Nephron (organoid): ENCODE measurements at regions not wholly inside any gene's neighbourhood (a gene's known extent, or its start where the extent isn't known, plus 50 kb on each side); places are given as distances from the start of the nearest gene placed in this dataset.

ENCODE experiments used
- H3K27ac Mint-ChIP-seq, 3 experiments: 2 replicates each; pipeline ENCODE4 v1.8.0; 2020; ENCODE audit warnings: mixed read lengths in 3 of 3, mild to moderate bottlenecking in 2 of 3, moderate library complexity in 1 of 3
- H3K27me3 Mint-ChIP-seq: 2 replicates; pipeline ENCODE4 v1.8.0; 2021; ENCODE audit warnings: low read depth, mild to moderate bottlenecking, moderate library complexity, mixed read lengths
- H3K36me3 Mint-ChIP-seq: 2 replicates; pipeline ENCODE4 v1.8.0; 2020; ENCODE audit warnings: low read depth, mixed read lengths
- H3K4me1 Mint-ChIP-seq: 2 replicates; pipeline ENCODE4 v1.8.0; 2020; ENCODE audit warnings: mixed read lengths
- H3K4me3 Mint-ChIP-seq, 3 experiments: 2 replicates each; pipeline ENCODE4 v1.8.0; 2020; ENCODE audit warnings: mild to moderate bottlenecking in 3 of 3, mixed read lengths in 3 of 3, moderate library complexity in 2 of 3
- H3K9me3 Mint-ChIP-seq: 2 replicates; pipeline ENCODE4 v1.8.0; 2020; ENCODE audit warnings: mixed read lengths
- CTCF ChIP-seq, 3 experiments: fragments of 200-600 bp; sonication (generic); IDR thresholded peaks; one replicate each; pipeline ENCODE4 v1.5.0; 2021; ENCODE audit warnings: antibody characterized with exemption in 3 of 3; ENCODE audit not compliant: unreplicated experiment in 3 of 3

GRCh38 chr9:104980039-104980654, 52.2 kb upstream of the ABCA1 start:
- peaks cover 34% of the 10 kb centered on the region for H3K4me1 Mint-ChIP-seq
- H3K36me3 Mint-ChIP-seq: no peaks in the 10 kb centered on the region
- no peaks in the 10 kb centered on the region for H3K27me3 Mint-ChIP-seq
- no peak overlapping the region for H3K27ac Mint-ChIP-seq
- no peak overlapping the region for H3K4me3 Mint-ChIP-seq
- TF ChIP-seq CTCF (IDR thresholded peaks at IDR 0.05; ENCODE audit: unreplicated experiment in 3 of 3): no peak
- H3K9me3 Mint-ChIP-seq: no peaks in the 10 kb centered on the region

- no peak overlapping the region for H3K27ac Mint-ChIP-seq
- no peaks in the 10 kb centered on the region for H3K36me3 Mint-ChIP-seq
- no peak overlapping the region for H3K4me3 Mint-ChIP-seq
- TF ChIP-seq CTCF (IDR thresholded peaks at IDR 0.05; ENCODE audit: unreplicated experiment in 3 of 3): no peak
- H3K4me1 Mint-ChIP-seq: peaks cover 34% of the 10 kb centered on the region
- H3K9me3 Mint-ChIP-seq: no peaks in the 10 kb centered on the region
- H3K27me3 Mint-ChIP-seq: no peaks in the 10 kb centered on the region
Measured at GRCh38 chr9:104981543-104982129, 53.7 kb upstream of the ABCA1 start.

GRCh38 chr9:104982543-104982942, 54.6 kb upstream of the ABCA1 start:
- peaks cover 6% of the 10 kb centered on the region for H3K27me3 Mint-ChIP-seq
- no peak overlapping the region for H3K4me3 Mint-ChIP-seq
- H3K4me1 Mint-ChIP-seq: peaks cover 29% of the 10 kb centered on the region
- no peak for TF ChIP-seq CTCF (IDR thresholded peaks at IDR 0.05; ENCODE audit: unreplicated experiment in 3 of 3)
- H3K9me3 Mint-ChIP-seq: no peaks in the 10 kb centered on the region
- H3K36me3 Mint-ChIP-seq: no peaks in the 10 kb centered on the region
- no peak overlapping the region for H3K27ac Mint-ChIP-seq

GRCh38 chr9:104983491-104983890, 55.5 kb upstream of the ABCA1 start:
- H3K9me3 Mint-ChIP-seq: no peaks in the 10 kb centered on the region
- no peaks in the 10 kb centered on the region for H3K36me3 Mint-ChIP-seq
- H3K4me3 Mint-ChIP-seq: no peak overlapping the region
- TF ChIP-seq CTCF (IDR thresholded peaks at IDR 0.05; ENCODE audit: unreplicated experiment in 3 of 3): no peak
- peak overlapping the region in 1 of 3 experiments; percentile 28 for H3K27ac Mint-ChIP-seq
- peaks cover 6% of the 10 kb centered on the region for H3K27me3 Mint-ChIP-seq
- peaks cover 29% of the 10 kb centered on the region for H3K4me1 Mint-ChIP-seq

GRCh38 chr9:104984121-104984520, 56.2 kb upstream of the ABCA1 start:
- Mint-ChIP-seq H3K4me3 (no peak overlapping the region), H3K9me3 (no peaks in the 10 kb centered on the region), H3K4me1 (peaks cover 29% of the 10 kb centered on the region), H3K27ac (peak overlapping the region in 1 of 3 experiments; percentile 28), H3K36me3 (no peaks in the 10 kb centered on the region), H3K27me3 (peaks cover 7% of the 10 kb centered on the region)
- TF ChIP-seq CTCF (IDR thresholded peaks at IDR 0.05; ENCODE audit: unreplicated experiment in 3 of 3): no peak

GRCh38 chr9:104984542-104984941, 56.6 kb upstream of the ABCA1 start:
- Mint-ChIP-seq H3K9me3 (no peaks in the 10 kb centered on the region), H3K27ac (peak overlapping the region in 2 of 3 experiments; percentile 8 to 13), H3K27me3 (peaks cover 10% of the 10 kb centered on the region), H3K4me3 (no peak overlapping the region), H3K4me1 (peaks cover 29% of the 10 kb centered on the region), H3K36me3 (no peaks in the 10 kb centered on the region)
- no peak for TF ChIP-seq CTCF (IDR thresholded peaks at IDR 0.05; ENCODE audit: unreplicated experiment in 3 of 3)
